Coronary artery (tissue), 2 donors: ENCODE measurements at regions not wholly inside any gene's neighbourhood (a gene's known extent, or its start where the extent isn't known, plus 50 kb on each side); places are given as distances from the start of the nearest gene placed in this dataset.

Source experiments
- DNase-seq: peaks from one replicate; pipeline ENCODE4 v3.0.0-alpha.2; 2017; ENCODE audit warnings: low spot score
- H3K27ac ChIP-seq, 2 donors: fragments of 200-600 bp; sonication (generic); one replicate each; pipeline ENCODE4 v1.5.1; 2016 to 2019
- H3K4me3 ChIP-seq: fragments of 200-600 bp; sonication (generic); 2 replicates; pipeline ENCODE4 v1.5.1; 2016; ENCODE audit warnings: mild to moderate bottlenecking, moderate library complexity
- TF ChIP-seq, protein P1 (sequence below): fragments of 200-600 bp; sonication (generic); IDR thresholded peaks from one replicate; pipeline ENCODE4 v1.5.1; 2019; ENCODE audit warnings: antibody characterized with exemption

DNA sequence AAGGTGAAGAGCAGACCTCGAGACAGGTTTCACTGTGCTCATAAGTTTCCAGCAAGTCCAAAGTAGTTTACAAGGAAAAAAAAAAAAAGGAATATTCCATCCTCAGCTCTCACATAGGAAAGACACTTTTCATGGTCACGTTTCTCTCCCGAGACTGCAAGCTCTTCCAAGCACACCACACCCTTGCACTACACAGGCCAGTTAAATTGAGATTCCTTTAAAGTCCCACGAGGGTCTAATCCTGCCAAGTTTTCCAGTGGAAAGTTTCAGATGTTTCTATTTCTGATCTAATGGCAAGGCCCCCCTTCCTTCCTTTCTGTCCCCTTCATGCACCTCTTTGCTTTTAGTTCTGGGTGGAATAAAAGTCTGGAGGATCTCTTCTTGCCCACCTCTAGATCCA is 67.9 kb upstream of the PCDH19 start:
- TF ChIP-seq, protein P1, sequence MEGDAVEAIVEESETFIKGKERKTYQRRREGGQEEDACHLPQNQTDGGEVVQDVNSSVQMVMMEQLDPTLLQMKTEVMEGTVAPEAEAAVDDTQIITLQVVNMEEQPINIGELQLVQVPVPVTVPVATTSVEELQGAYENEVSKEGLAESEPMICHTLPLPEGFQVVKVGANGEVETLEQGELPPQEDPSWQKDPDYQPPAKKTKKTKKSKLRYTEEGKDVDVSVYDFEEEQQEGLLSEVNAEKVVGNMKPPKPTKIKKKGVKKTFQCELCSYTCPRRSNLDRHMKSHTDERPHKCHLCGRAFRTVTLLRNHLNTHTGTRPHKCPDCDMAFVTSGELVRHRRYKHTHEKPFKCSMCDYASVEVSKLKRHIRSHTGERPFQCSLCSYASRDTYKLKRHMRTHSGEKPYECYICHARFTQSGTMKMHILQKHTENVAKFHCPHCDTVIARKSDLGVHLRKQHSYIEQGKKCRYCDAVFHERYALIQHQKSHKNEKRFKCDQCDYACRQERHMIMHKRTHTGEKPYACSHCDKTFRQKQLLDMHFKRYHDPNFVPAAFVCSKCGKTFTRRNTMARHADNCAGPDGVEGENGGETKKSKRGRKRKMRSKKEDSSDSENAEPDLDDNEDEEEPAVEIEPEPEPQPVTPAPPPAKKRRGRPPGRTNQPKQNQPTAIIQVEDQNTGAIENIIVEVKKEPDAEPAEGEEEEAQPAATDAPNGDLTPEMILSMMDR = no peak
- H3K27ac ChIP-seq = no peak overlapping the region
- no peak for DNase-seq

DNA sequence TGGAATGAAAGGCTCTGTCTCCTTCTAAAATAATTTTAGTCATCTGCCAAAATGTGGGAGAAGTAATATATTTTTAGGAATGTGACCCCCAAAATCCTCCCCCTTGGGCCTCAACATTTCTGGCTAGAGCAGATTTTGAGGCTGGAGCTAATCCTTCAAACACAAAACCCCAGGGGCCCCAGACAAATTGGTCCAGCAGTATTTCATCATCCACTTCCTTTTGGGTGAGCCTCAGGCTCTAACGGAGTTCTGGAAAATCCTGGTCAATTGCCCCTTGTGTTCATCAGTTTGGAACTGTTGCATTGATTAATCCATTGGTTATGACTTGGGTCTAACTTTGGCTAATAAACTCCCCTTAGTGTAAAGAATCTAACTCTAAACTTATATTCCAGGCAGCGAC is 67.4 kb upstream of the PCDH19 start:
- no peak overlapping the region for H3K27ac ChIP-seq
- DNase-seq = no peak
- no peak overlapping the region for H3K4me3 ChIP-seq
- TF ChIP-seq, protein P1 = no peak

More for the DNA sequence above, 67.9 kb upstream of the PCDH19 start:
- no peak overlapping the region for H3K4me3 ChIP-seq
